ENCODE measurements at regions not wholly inside any gene's neighbourhood (a gene's known extent, or its start where the extent isn't known, plus 50 kb on each side); places are given as distances from the start of the nearest gene placed in this dataset.

- Mint-ChIP-seq H3K36me3 (ENCODE audit: low read depth) (no peaks in the 10 kb centered on the region), H3K4me3 (no peak overlapping the region), H3K27me3 (no peaks in the 10 kb centered on the region), H3K27ac (no peak overlapping the region), H3K4me1 (no peaks in the 10 kb centered on the region)
- no peak for DNase-seq
- ATAC-seq, result no peak
- H3K9me3 ChIP-seq (ENCODE audit: control insufficient read depth, low read length, poor library complexity, severe bottlenecking), result no peaks in the 10 kb centered on the region
Measured at GRCh38 chr2:4020649-4021048, 317.3 kb downstream of the DCDC2C start.

GRCh38 chr2:4024605-4025004, 321.2 kb downstream of the DCDC2C start:
- Mint-ChIP-seq H3K27ac (no peak overlapping the region), H3K4me3 (no peak overlapping the region), H3K4me1 (no peaks in the 10 kb centered on the region), H3K27me3 (no peaks in the 10 kb centered on the region), H3K36me3 (ENCODE audit: low read depth) (no peaks in the 10 kb centered on the region)
- no peak for ATAC-seq
- no peak for DNase-seq
- H3K9me3 ChIP-seq (ENCODE audit: control insufficient read depth, low read length, poor library complexity, severe bottlenecking), result no peaks in the 10 kb centered on the region

GRCh38 chr2:4029081-4029480, 325.7 kb downstream of the DCDC2C start:
- H3K9me3 ChIP-seq (ENCODE audit: control insufficient read depth, low read length, poor library complexity, severe bottlenecking), result no peaks in the 10 kb centered on the region
- Mint-ChIP-seq H3K4me3 (no peak overlapping the region), H3K36me3 (ENCODE audit: low read depth) (no peaks in the 10 kb centered on the region), H3K27ac (no peak overlapping the region), H3K4me1 (no peaks in the 10 kb centered on the region), H3K27me3 (no peaks in the 10 kb centered on the region)
- no peak for ATAC-seq
- DNase-seq, result no peak

- Mint-ChIP-seq H3K27me3 (no peaks in the 10 kb centered on the region), H3K4me3 (no peak overlapping the region)
Measured at GRCh38 chr2:4039896-4040295, 336.5 kb downstream of the DCDC2C start.

GRCh38 chr2:4047961-4048891, 344.9 kb downstream of the DCDC2C start:
- Mint-ChIP-seq H3K36me3 (ENCODE audit: low read depth) (no peaks in the 10 kb centered on the region), H3K4me1 (no peaks in the 10 kb centered on the region), H3K27me3 (no peaks in the 10 kb centered on the region), H3K27ac (no peak overlapping the region), H3K4me3 (no peak overlapping the region)
- DNase-seq (no peak), ATAC-seq (no peak)
- H3K9me3 ChIP-seq (ENCODE audit: control insufficient read depth, low read length, poor library complexity, severe bottlenecking), result no peaks in the 10 kb centered on the region

More at GRCh38 chr2:4039896-4040295, 336.5 kb downstream of the DCDC2C start:
- no peak for DNase-seq
- Mint-ChIP-seq H3K4me1 (no peaks in the 10 kb centered on the region), H3K36me3 (ENCODE audit: low read depth) (no peaks in the 10 kb centered on the region), H3K27ac (no peak overlapping the region)
- H3K9me3 ChIP-seq (ENCODE audit: control insufficient read depth, low read length, poor library complexity, severe bottlenecking), result no peaks in the 10 kb centered on the region
- ATAC-seq, result no peak

GRCh38 chr2:4049463-4049862, 346.1 kb downstream of the DCDC2C start:
- Mint-ChIP-seq H3K27ac (no peak overlapping the region), H3K27me3 (no peaks in the 10 kb centered on the region), H3K4me1 (no peaks in the 10 kb centered on the region), H3K36me3 (ENCODE audit: low read depth) (no peaks in the 10 kb centered on the region), H3K4me3 (no peak overlapping the region)
- ATAC-seq, result no peak
- H3K9me3 ChIP-seq (ENCODE audit: control insufficient read depth, low read length, poor library complexity, severe bottlenecking), result no peaks in the 10 kb centered on the region
- no peak for DNase-seq

- Mint-ChIP-seq H3K4me1 (no peaks in the 10 kb centered on the region), H3K27ac (no peak overlapping the region), H3K4me3 (no peak overlapping the region), H3K27me3 (no peaks in the 10 kb centered on the region), H3K36me3 (ENCODE audit: low read depth) (no peaks in the 10 kb centered on the region)
- no peak for ATAC-seq
- DNase-seq, result no peak
- H3K9me3 ChIP-seq (ENCODE audit: control insufficient read depth, low read length, poor library complexity, severe bottlenecking), result no peaks in the 10 kb centered on the region
Measured at GRCh38 chr2:4053769-4054493, 350.6 kb downstream of the DCDC2C start.

- Mint-ChIP-seq H3K36me3 (ENCODE audit: low read depth) (no peaks in the 10 kb centered on the region), H3K4me1 (no peaks in the 10 kb centered on the region), H3K27ac (no peak overlapping the region), H3K4me3 (no peak overlapping the region), H3K27me3 (no peaks in the 10 kb centered on the region)
- H3K9me3 ChIP-seq (ENCODE audit: control insufficient read depth, low read length, poor library complexity, severe bottlenecking), result no peaks in the 10 kb centered on the region
- ATAC-seq, result no peak
- no peak for DNase-seq
Measured at GRCh38 chr2:4066217-4066616, 362.8 kb downstream of the DCDC2C start.

GRCh38 chr2:4073026-4073569, 369.7 kb downstream of the DCDC2C start:
- Mint-ChIP-seq H3K4me1 (no peaks in the 10 kb centered on the region), H3K27ac (no peak overlapping the region), H3K27me3 (no peaks in the 10 kb centered on the region), H3K4me3 (no peak overlapping the region), H3K36me3 (ENCODE audit: low read depth) (no peaks in the 10 kb centered on the region)
- DNase-seq (no peak), ATAC-seq (no peak)
- H3K9me3 ChIP-seq (ENCODE audit: control insufficient read depth, low read length, poor library complexity, severe bottlenecking), result no peaks in the 10 kb centered on the region

- no peaks in the 10 kb centered on the region for H3K9me3 ChIP-seq (ENCODE audit: control insufficient read depth, low read length, poor library complexity, severe bottlenecking)
- DNase-seq, result no peak
- Mint-ChIP-seq H3K36me3 (ENCODE audit: low read depth) (no peaks in the 10 kb centered on the region), H3K4me3 (no peak overlapping the region), H3K4me1 (no peaks in the 10 kb centered on the region), H3K27me3 (no peaks in the 10 kb centered on the region), H3K27ac (no peak overlapping the region)
- no peak for ATAC-seq
Measured at GRCh38 chr2:4077017-4077416, 373.6 kb downstream of the DCDC2C start.

GRCh38 chr2:4085186-4085585, 381.8 kb downstream of the DCDC2C start:
- Mint-ChIP-seq H3K27ac (no peak overlapping the region), H3K4me1 (no peaks in the 10 kb centered on the region), H3K27me3 (no peaks in the 10 kb centered on the region), H3K4me3 (no peak overlapping the region), H3K36me3 (ENCODE audit: low read depth) (no peaks in the 10 kb centered on the region)
- no peaks in the 10 kb centered on the region for H3K9me3 ChIP-seq (ENCODE audit: control insufficient read depth, low read length, poor library complexity, severe bottlenecking)
- DNase-seq (no peak), ATAC-seq (no peak)

GRCh38 chr2:4090668-4091630, 387.6 kb downstream of the DCDC2C start:
- ATAC-seq (no peak), DNase-seq (no peak)
- no peaks in the 10 kb centered on the region for H3K9me3 ChIP-seq (ENCODE audit: control insufficient read depth, low read length, poor library complexity, severe bottlenecking)
- Mint-ChIP-seq H3K27ac (no peak overlapping the region), H3K4me1 (no peaks in the 10 kb centered on the region), H3K27me3 (no peaks in the 10 kb centered on the region), H3K4me3 (no peak overlapping the region), H3K36me3 (ENCODE audit: low read depth) (no peaks in the 10 kb centered on the region)

- no peaks in the 10 kb centered on the region for H3K9me3 ChIP-seq (ENCODE audit: control insufficient read depth, low read length, poor library complexity, severe bottlenecking)
- H3K27ac Mint-ChIP-seq, result no peak overlapping the region
- no peak overlapping the region for H3K4me3 Mint-ChIP-seq
- no peaks in the 10 kb centered on the region for H3K36me3 Mint-ChIP-seq (ENCODE audit: low read depth)
- H3K27me3 Mint-ChIP-seq, result no peaks in the 10 kb centered on the region
- DNase-seq (no peak), ATAC-seq (no peak)
- no peaks in the 10 kb centered on the region for H3K4me1 Mint-ChIP-seq
Measured at GRCh38 chr2:4091869-4092268, 388.5 kb downstream of the DCDC2C start.

Data from T-helper 17 cell (primary cell).